ENCODE measurements at regions not wholly inside any gene's neighbourhood (a gene's known extent, or its start where the extent isn't known, plus 50 kb on each side); places are given as distances from the start of the nearest gene placed in this dataset.

DNA sequence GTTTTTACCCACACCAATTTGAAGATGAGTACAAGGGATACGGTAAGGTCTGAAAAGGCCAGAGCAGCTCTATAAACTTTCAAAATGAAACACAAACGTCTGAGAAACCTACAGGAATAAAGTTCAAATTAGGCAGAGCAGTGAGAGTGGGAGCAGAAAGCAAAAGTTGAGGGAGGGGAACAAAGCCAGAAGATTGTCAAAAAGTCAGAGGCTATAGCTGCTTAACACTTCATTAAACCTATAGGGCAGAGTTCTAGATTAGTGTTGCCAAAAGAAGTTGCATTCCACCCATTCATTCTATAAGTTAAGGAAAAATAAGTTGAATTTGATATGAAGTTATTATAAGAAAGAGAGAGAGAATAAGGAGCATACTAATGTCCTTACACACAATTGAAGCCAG is 309.6 kb upstream of the CD180 start:
- no peak overlapping the region for H3K4me3 ChIP-seq (ENCODE audit: low read length)
- no peak for DNase-seq (ENCODE audit: low read depth)
- TF ChIP-seq, protein P1, sequence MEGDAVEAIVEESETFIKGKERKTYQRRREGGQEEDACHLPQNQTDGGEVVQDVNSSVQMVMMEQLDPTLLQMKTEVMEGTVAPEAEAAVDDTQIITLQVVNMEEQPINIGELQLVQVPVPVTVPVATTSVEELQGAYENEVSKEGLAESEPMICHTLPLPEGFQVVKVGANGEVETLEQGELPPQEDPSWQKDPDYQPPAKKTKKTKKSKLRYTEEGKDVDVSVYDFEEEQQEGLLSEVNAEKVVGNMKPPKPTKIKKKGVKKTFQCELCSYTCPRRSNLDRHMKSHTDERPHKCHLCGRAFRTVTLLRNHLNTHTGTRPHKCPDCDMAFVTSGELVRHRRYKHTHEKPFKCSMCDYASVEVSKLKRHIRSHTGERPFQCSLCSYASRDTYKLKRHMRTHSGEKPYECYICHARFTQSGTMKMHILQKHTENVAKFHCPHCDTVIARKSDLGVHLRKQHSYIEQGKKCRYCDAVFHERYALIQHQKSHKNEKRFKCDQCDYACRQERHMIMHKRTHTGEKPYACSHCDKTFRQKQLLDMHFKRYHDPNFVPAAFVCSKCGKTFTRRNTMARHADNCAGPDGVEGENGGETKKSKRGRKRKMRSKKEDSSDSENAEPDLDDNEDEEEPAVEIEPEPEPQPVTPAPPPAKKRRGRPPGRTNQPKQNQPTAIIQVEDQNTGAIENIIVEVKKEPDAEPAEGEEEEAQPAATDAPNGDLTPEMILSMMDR (IDR thresholded peaks at IDR 0.05; ENCODE audit: insufficient read depth, low read depth, low read length, missing control alignments) = no peak

DNA sequence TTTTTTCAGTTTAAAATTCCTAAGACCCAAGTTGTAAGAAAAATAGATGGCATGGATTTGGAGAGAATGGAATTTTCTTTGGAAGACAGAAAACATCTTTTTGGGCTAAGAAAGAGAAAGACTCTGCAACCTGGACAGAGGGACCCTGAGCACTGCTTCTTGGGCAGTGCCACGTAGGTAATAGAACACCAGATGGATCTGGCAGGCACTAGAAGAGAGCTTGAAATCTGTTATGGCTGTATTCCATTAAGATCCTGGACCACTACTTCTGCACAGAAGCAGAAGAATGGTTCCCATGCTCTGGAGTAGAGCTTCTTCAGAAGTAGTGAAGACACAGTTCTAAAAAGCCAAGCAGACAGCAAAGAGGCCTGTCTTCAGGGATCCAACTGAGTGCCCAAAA is 306.4 kb upstream of the CD180 start:
- H3K4me3 ChIP-seq (ENCODE audit: low read length) = no peak overlapping the region
- DNase-seq (ENCODE audit: low read depth) = no peak
- TF ChIP-seq, protein P1 (IDR thresholded peaks at IDR 0.05; ENCODE audit: insufficient read depth, low read depth, low read length, missing control alignments) = no peak

DNA sequence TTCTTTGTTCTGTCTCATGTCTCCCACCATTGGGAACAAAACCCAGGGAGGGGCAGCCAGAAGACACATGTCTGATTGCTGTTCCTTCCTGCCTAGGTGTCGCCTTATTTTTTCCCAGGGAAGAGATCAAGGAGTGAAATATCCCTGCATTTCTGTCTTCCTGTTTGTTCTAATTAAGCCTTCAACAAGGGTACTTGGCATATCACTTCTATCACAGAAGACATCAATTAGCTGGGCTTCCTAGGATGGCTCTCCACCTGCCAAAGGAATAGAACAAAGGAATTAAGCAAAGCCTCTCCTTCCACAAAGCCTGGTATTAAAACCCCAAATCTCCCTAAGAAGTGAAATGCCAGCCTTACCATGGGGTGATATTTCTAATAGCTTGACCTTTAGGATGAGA is 299.5 kb upstream of the CD180 start:
- DNase-seq (ENCODE audit: low read depth) = no peak
- TF ChIP-seq, protein P1 (IDR thresholded peaks at IDR 0.05; ENCODE audit: insufficient read depth, low read depth, low read length, missing control alignments) = no peak

DNA sequence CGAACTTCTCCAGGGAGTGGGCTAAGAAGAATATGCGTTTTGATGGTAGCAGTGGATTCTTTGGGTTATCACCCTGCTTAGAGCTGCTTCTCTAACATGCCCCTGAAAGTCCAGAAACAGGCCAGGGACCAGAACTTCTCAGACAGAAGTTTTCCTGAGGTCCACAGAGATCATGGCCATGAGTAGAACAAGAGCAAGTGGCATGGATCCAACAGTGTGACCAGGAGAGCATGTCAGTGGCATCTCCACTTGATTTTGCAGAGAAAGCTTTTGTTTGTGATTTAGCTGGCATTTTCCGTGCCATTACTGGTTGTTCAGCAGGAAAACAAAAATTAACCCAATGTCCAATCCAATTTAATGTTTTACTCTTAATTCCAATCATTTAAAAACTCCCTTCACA is 298.5 kb upstream of the CD180 start:
- DNase-seq (ENCODE audit: low read depth) = no peak
- TF ChIP-seq, protein P1 (IDR thresholded peaks at IDR 0.05; ENCODE audit: insufficient read depth, low read depth, low read length, missing control alignments) = no peak
- H3K4me3 ChIP-seq (ENCODE audit: low read length) = no peak overlapping the region

More for the DNA sequence above, 299.5 kb upstream of the CD180 start:
- H3K4me3 ChIP-seq (ENCODE audit: low read length) = no peak overlapping the region

DNA sequence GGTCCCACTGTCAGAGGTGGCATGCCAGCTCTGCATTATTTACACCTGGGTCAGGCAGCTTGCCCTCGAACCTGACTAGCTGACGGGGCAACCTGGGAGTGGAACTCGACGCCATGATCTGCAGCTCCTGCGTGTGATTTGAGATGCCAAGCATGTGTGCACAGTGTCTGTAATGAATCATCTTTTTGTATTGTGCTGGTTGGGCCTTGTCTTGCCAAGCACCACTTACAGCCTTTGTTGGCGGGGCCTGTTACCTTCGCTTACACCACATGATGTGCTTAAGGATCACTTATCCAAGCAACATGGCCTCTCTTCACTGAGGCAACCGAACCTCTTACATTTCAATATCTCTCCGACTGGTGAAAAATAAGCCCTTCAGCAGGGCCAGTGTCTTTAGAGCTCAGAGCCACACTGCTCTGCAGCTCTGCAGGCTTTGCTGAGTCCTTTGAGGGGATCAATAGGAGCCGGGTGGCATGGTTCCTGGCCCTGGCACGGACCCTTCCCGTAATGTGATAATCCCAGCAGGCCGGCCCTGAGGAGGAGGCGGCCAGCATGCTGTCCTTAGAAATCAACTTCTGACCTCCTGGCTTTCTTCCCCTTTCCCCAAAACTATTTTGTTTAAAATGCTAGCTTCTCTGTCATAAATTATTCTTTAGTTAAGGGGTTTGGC is 297.7 kb upstream of the CD180 start:
- TF ChIP-seq, protein P1 (IDR thresholded peaks at IDR 0.05; ENCODE audit: insufficient read depth, low read depth, low read length, missing control alignments) = no peak
- no peak overlapping the region for H3K4me3 ChIP-seq (ENCODE audit: low read length)
- DNase-seq (ENCODE audit: low read depth) = peak; percentile 10

DNA sequence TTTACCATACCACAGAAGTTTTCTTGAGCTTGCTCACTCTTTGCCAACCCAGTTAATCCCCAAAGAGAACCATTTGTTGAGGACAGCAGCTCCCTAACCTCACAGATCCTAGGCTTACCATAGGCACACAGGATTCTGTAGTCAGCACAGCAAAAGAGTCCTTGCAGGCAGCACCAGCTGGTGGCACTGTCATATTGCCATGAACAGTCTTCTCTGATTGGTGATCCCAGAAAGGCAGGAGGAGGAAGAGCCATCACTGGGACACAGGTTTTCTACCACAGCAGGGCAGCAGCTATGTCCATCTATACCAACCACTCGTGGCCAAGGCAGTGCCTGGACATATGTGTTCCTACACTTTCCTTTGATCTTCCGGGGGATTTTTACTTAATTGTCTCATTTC is 297.1 kb upstream of the CD180 start:
- TF ChIP-seq, protein P1 (IDR thresholded peaks at IDR 0.05; ENCODE audit: insufficient read depth, low read depth, low read length, missing control alignments) = peak; percentile 53
- DNase-seq (ENCODE audit: low read depth) = peak; percentile 46
- no peak overlapping the region for H3K4me3 ChIP-seq (ENCODE audit: low read length)
